Keratinocyte (primary cell): ENCODE measurements at regions not wholly inside any gene's neighbourhood (a gene's known extent, or its start where the extent isn't known, plus 50 kb on each side); places are given as distances from the start of the nearest gene placed in this dataset.

Source experiments
- DNase-seq: peaks from one replicate; pipeline ENCODE4 v3.0.0-alpha.2; 2011; ENCODE audit warnings: low read depth, missing footprints, low spot score
- FAIRE-seq: peaks from 2 replicates; lab custom pipeline; 2011; peaks lifted over from hg19 to GRCh38; lab: Jason Lieb, UNC
- H2AFZ ChIP-seq: 2 replicates; pipeline ENCODE4 v1.6.0; 2012; ENCODE audit warnings: low read length, control low read depth, inconsistent platforms; ENCODE audit not compliant: control insufficient read depth
- H3K27ac ChIP-seq: 2 replicates; pipeline ENCODE4 v1.5.1; 2011; ENCODE audit warnings: low read length; ENCODE audit not compliant: control insufficient read depth, insufficient read depth
- H3K27me3 ChIP-seq: 3 replicates; pipeline ENCODE4 v1.6.0; 2011; ENCODE audit warnings: low read length; ENCODE audit not compliant: control insufficient read depth, insufficient read depth; ENCODE audit errors: extremely low read depth
- H3K36me3 ChIP-seq, 2 experiments: 2 replicates in 1 of 2; 3 replicates in 1 of 2; pipeline ENCODE4 v1.5.1; 2011; ENCODE audit warnings: low read length in 2 of 2, mild to moderate bottlenecking in 1 of 2; ENCODE audit not compliant: control insufficient read depth in 2 of 2, insufficient read depth in 2 of 2; ENCODE audit errors: extremely low read depth in 1 of 2
- H3K4me1 ChIP-seq: 3 replicates; pipeline ENCODE4 v1.5.1; 2011; ENCODE audit warnings: low read length; ENCODE audit not compliant: control insufficient read depth, insufficient read depth; ENCODE audit errors: extremely low read depth
- H3K4me2 ChIP-seq: 3 replicates; pipeline ENCODE4 v1.6.0; 2011; ENCODE audit warnings: low read depth, low read length; ENCODE audit not compliant: control insufficient read depth, insufficient read depth; ENCODE audit errors: extremely low read depth
- H3K4me3 ChIP-seq, 3 experiments: fragments of 200-600 bp in 1 of 3; sonication (generic) in 1 of 3; 2 replicates in 2 of 3; 3 replicates in 1 of 3; pipeline ENCODE4 v1.5.1; 2011 to 2016; ENCODE audit warnings: low read length in 3 of 3, mild to moderate bottlenecking in 3 of 3, control low read depth in 2 of 3, inconsistent platforms in 1 of 3, low read depth in 1 of 3, mixed read lengths in 1 of 3, mixed run types in 1 of 3, moderate library complexity in 1 of 3; ENCODE audit not compliant: control insufficient read depth in 2 of 3, insufficient read depth in 2 of 3; ENCODE audit errors: extremely low read depth in 1 of 3
- H3K79me2 ChIP-seq: 2 replicates; pipeline ENCODE4 v1.6.0; 2012; ENCODE audit warnings: low read length; ENCODE audit not compliant: control insufficient read depth, insufficient read depth
- H3K9ac ChIP-seq: 3 replicates; pipeline ENCODE4 v1.6.0; 2011; ENCODE audit warnings: low read length; ENCODE audit not compliant: control insufficient read depth, insufficient read depth; ENCODE audit errors: extremely low read depth
- H3K9me1 ChIP-seq: 3 replicates; pipeline ENCODE4 v1.6.0; 2011; ENCODE audit warnings: low read length; ENCODE audit not compliant: control insufficient read depth, insufficient read depth; ENCODE audit errors: extremely low read depth
- H3K9me3 ChIP-seq: 2 replicates; pipeline ENCODE4 v1.5.1; 2012; ENCODE audit warnings: low read depth, low read length; ENCODE audit not compliant: control insufficient read depth
- H4K20me1 ChIP-seq: 3 replicates; pipeline ENCODE4 v1.6.0; 2011; ENCODE audit warnings: low read length; ENCODE audit not compliant: control insufficient read depth, insufficient read depth; ENCODE audit errors: extremely low read depth
- EZH2 ChIP-seq: IDR thresholded peaks from one replicate; pipeline ENCODE4 v1.6.1; 2012; ENCODE audit warnings: inconsistent platforms, mild to moderate bottlenecking, low read length, moderate library complexity
- dilution Hi-C: fragments of 300-500 bp; cut with MboI; formaldehyde crosslinking; loops from one replicate; pipeline ENCODE4 v1.7.0; 2020; ENCODE audit warnings: low sequenced_read_pairs; ENCODE audit not compliant: extremely low pct_ligation_motif_present
- TF ChIP-seq, protein P1 (sequence below), 3 experiments: IDR thresholded peaks in 1 of 3; conservative IDR thresholded peaks in 1 of 3; optimal IDR thresholded peaks in 1 of 3; 2 replicates in 2 of 3; 3 replicates in 1 of 3; pipeline versions ENCODE3 to v1.5.1; 2011; ENCODE audit warnings: low read length in 3 of 3, mild to moderate bottlenecking in 3 of 3, moderate library complexity in 2 of 3, control low read depth in 1 of 3, inconsistent platforms in 1 of 3; ENCODE audit not compliant: insufficient read depth in 2 of 3; ENCODE audit errors: extremely low read depth in 1 of 3

GRCh38 chr7:55307123-55307916, 57.8 kb upstream of the LANCL2 start:
- Histone ChIP-seq H3K27ac (no peak overlapping the region), H3K9me3 (no peaks in the 10 kb centered on the region), H3K9me1 (no peaks in the 10 kb centered on the region), H3K4me2 (no peak overlapping the region), H3K4me1 (no peaks in the 10 kb centered on the region), H2AFZ (no peak overlapping the region), H3K4me3 (no peak overlapping the region), H4K20me1 (no peaks in the 10 kb centered on the region), H3K36me3 (no peaks in the 10 kb centered on the region), H3K79me2 (no peaks in the 10 kb centered on the region), H3K27me3 (peaks cover 5% of the 10 kb centered on the region), H3K9ac (no peak overlapping the region)
- FAIRE-seq (no peak), DNase-seq (no peak)
- dilution Hi-C loops = no loop called here
- no peak for TF ChIP-seq EZH2
- TF ChIP-seq, protein P1, sequence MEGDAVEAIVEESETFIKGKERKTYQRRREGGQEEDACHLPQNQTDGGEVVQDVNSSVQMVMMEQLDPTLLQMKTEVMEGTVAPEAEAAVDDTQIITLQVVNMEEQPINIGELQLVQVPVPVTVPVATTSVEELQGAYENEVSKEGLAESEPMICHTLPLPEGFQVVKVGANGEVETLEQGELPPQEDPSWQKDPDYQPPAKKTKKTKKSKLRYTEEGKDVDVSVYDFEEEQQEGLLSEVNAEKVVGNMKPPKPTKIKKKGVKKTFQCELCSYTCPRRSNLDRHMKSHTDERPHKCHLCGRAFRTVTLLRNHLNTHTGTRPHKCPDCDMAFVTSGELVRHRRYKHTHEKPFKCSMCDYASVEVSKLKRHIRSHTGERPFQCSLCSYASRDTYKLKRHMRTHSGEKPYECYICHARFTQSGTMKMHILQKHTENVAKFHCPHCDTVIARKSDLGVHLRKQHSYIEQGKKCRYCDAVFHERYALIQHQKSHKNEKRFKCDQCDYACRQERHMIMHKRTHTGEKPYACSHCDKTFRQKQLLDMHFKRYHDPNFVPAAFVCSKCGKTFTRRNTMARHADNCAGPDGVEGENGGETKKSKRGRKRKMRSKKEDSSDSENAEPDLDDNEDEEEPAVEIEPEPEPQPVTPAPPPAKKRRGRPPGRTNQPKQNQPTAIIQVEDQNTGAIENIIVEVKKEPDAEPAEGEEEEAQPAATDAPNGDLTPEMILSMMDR (optimal IDR thresholded peaks at IDR 0.05 in 1 of 3, IDR thresholded peaks at IDR 0.05 in 1 of 3, conservative IDR thresholded peaks at IDR 0.05 in 1 of 3; ENCODE audit: extremely low read depth in 1 of 3, insufficient read depth in 2 of 3, low read length in 3 of 3) = peak in 1 of 3 experiments; percentile 12

- FAIRE-seq = no peak
- H3K4me2 ChIP-seq = no peak overlapping the region
- no peak overlapping the region for H3K9ac ChIP-seq
Observed at GRCh38 chr7:55308186-55308929, 56.8 kb upstream of the LANCL2 start.

More at GRCh38 chr7:55308186-55308929, 56.8 kb upstream of the LANCL2 start:
- TF ChIP-seq, protein P1 (optimal IDR thresholded peaks at IDR 0.05 in 1 of 3, IDR thresholded peaks at IDR 0.05 in 1 of 3, conservative IDR thresholded peaks at IDR 0.05 in 1 of 3; ENCODE audit: extremely low read depth in 1 of 3, insufficient read depth in 2 of 3, low read length in 3 of 3) = no peak
- TF ChIP-seq EZH2 = no peak
- no peak overlapping the region for H2AFZ ChIP-seq
- H3K36me3 ChIP-seq = no peaks in the 10 kb centered on the region
- H3K79me2 ChIP-seq = no peaks in the 10 kb centered on the region
- H3K27ac ChIP-seq = no peak overlapping the region
- no peaks in the 10 kb centered on the region for H3K27me3 ChIP-seq
- no peaks in the 10 kb centered on the region for H3K9me1 ChIP-seq
- no peak for DNase-seq
- no peaks in the 10 kb centered on the region for H3K9me3 ChIP-seq
- H3K4me3 ChIP-seq = no peak overlapping the region
- dilution Hi-C loops = no loop called here
- no peaks in the 10 kb centered on the region for H3K4me1 ChIP-seq
- no peaks in the 10 kb centered on the region for H4K20me1 ChIP-seq
